H9 (cell line): ENCODE measurements at regions not wholly inside any gene's neighbourhood (a gene's known extent, or its start where the extent isn't known, plus 50 kb on each side); places are given as distances from the start of the nearest gene placed in this dataset.

Source experiments
- DNase-seq: peaks from one replicate; pipeline ENCODE4 v3.0.0-alpha.2; 2017
- H2AFZ ChIP-seq: one replicate; pipeline ENCODE4 v1.6.1; 2013; ENCODE audit warnings: mild to moderate bottlenecking, low read length, control low read depth, moderate library complexity
- H2AK5ac ChIP-seq: 2 replicates; pipeline ENCODE4 v1.6.1; 2013; ENCODE audit warnings: low read length, control low read depth, mixed read lengths; ENCODE audit not compliant: insufficient read length
- H2BK120ac ChIP-seq: one replicate; pipeline ENCODE4 v1.6.1; 2013; ENCODE audit warnings: low read depth, mild to moderate bottlenecking, low read length, control low read depth, inconsistent platforms; ENCODE audit not compliant: poor library complexity, severe bottlenecking
- H2BK12ac ChIP-seq: 2 replicates; pipeline ENCODE4 v1.6.1; 2013; ENCODE audit warnings: low read length, control low read depth, mixed read lengths, low read depth; ENCODE audit not compliant: insufficient read length
- H2BK15ac ChIP-seq: 2 replicates; pipeline ENCODE4 v1.6.1; 2013; ENCODE audit warnings: low read depth, low read length, control low read depth
- H2BK20ac ChIP-seq: one replicate; pipeline ENCODE4 v1.6.1; 2013; ENCODE audit warnings: low read depth, mild to moderate bottlenecking, low read length, control low read depth, inconsistent platforms; ENCODE audit not compliant: poor library complexity, severe bottlenecking
- H2BK5ac ChIP-seq: 2 replicates; pipeline ENCODE4 v1.6.1; 2013; ENCODE audit warnings: low read length, control low read depth, mixed read lengths; ENCODE audit not compliant: insufficient read length
- H3K14ac ChIP-seq: 2 replicates; pipeline ENCODE4 v1.6.1; 2013; ENCODE audit warnings: low read length, control low read depth; ENCODE audit not compliant: insufficient read depth
- H3K18ac ChIP-seq: 2 replicates; pipeline ENCODE4 v1.6.1; 2013; ENCODE audit warnings: low read depth, mild to moderate bottlenecking, mixed read lengths, low read length, control low read depth; ENCODE audit not compliant: insufficient read length
- H3K23ac ChIP-seq: 2 replicates; pipeline ENCODE4 v1.6.1; 2013; ENCODE audit warnings: low read length, control low read depth, mixed read lengths, low read depth; ENCODE audit not compliant: insufficient read length
- H3K23me2 ChIP-seq: 2 replicates; pipeline ENCODE4 v1.6.1; 2013; ENCODE audit warnings: low read depth, mild to moderate bottlenecking, mixed read lengths, low read length, control low read depth; ENCODE audit not compliant: insufficient read length, poor library complexity, severe bottlenecking
- H3K27ac ChIP-seq: 2 replicates; pipeline ENCODE4 v1.5.1; 2013; ENCODE audit warnings: low read length, control low read depth, mixed read lengths, low read depth; ENCODE audit not compliant: insufficient read length
- H3K27me3 ChIP-seq: 2 replicates; pipeline ENCODE4 v1.6.1; 2013; ENCODE audit warnings: low read length, control low read depth, inconsistent platforms; ENCODE audit not compliant: insufficient read depth
- H3K4ac ChIP-seq: 2 replicates; pipeline ENCODE4 v1.6.1; 2013; ENCODE audit warnings: low read depth, mild to moderate bottlenecking, control low read depth, inconsistent platforms, low read length, moderate library complexity
- H3K4me1 ChIP-seq: 2 replicates; pipeline ENCODE4 v1.6.1; 2013; ENCODE audit warnings: low read length, control low read depth, inconsistent platforms; ENCODE audit not compliant: insufficient read depth
- H3K4me2 ChIP-seq: 2 replicates; pipeline ENCODE4 v1.6.1; 2013; ENCODE audit warnings: low read length, control low read depth, mixed read lengths; ENCODE audit not compliant: insufficient read length, insufficient read depth
- H3K56ac ChIP-seq: 2 replicates; pipeline ENCODE4 v1.6.1; 2013; ENCODE audit warnings: low read depth, mild to moderate bottlenecking, mixed read lengths, low read length, control low read depth; ENCODE audit not compliant: insufficient read length
- H3K79me1 ChIP-seq: 2 replicates; pipeline ENCODE4 v1.6.1; 2013; ENCODE audit warnings: low read depth, mild to moderate bottlenecking, moderate library complexity, low read length, control low read depth, inconsistent platforms; ENCODE audit not compliant: insufficient read depth, poor library complexity, severe bottlenecking
- H3K79me2 ChIP-seq: 2 replicates; pipeline ENCODE4 v1.6.1; 2013; ENCODE audit warnings: low read length, control low read depth, inconsistent platforms; ENCODE audit not compliant: insufficient read depth
- H3K9ac ChIP-seq: 2 replicates; pipeline ENCODE4 v1.6.1; 2013; ENCODE audit warnings: low read length, control low read depth, mixed read lengths; ENCODE audit not compliant: insufficient read length; ENCODE audit errors: extremely low read depth
- H3K9me3 ChIP-seq: one replicate; pipeline ENCODE4 v1.6.1; 2013; ENCODE audit warnings: low read depth, low read length, inconsistent platforms; ENCODE audit not compliant: control insufficient read depth
- H3T11ph ChIP-seq: one replicate; pipeline ENCODE4 v1.6.1; 2013; ENCODE audit warnings: mild to moderate bottlenecking, low read length, control low read depth, inconsistent platforms
- H4K20me1 ChIP-seq: one replicate; pipeline ENCODE4 v1.6.1; 2013; ENCODE audit not compliant: control insufficient read depth, insufficient read length, insufficient read depth
- H4K5ac ChIP-seq: 2 replicates; pipeline ENCODE4 v1.6.1; 2013; ENCODE audit warnings: low read depth, mild to moderate bottlenecking, mixed read lengths, low read length, control low read depth; ENCODE audit not compliant: insufficient read length
- H4K8ac ChIP-seq: replicated peaks from 2 replicates; pipeline ENCODE4 v1.6.1; 2013; ENCODE audit warnings: low read length, control low read depth, mixed read lengths, low read depth; ENCODE audit not compliant: insufficient read length
- H4K91ac ChIP-seq: 2 replicates; pipeline ENCODE4 v1.6.1; 2013; ENCODE audit warnings: low read depth, mild to moderate bottlenecking, moderate library complexity, mixed read lengths, low read length, control low read depth; ENCODE audit not compliant: insufficient read length
- H3K27ac Mint-ChIP-seq, 3 experiments: 2 replicates in 2 of 3; 3 replicates in 1 of 3; pipeline ENCODE4 v1.8.0; 2020 to 2021; ENCODE audit warnings: mixed read lengths in 3 of 3, mild to moderate bottlenecking in 1 of 3, moderate library complexity in 1 of 3
- H3K27me3 Mint-ChIP-seq: 2 replicates; pipeline ENCODE4 v1.8.0; 2021; ENCODE audit warnings: low read depth, mild to moderate bottlenecking, moderate library complexity, mixed read lengths
- H3K36me3 Mint-ChIP-seq, 3 experiments: 2 replicates in 2 of 3; 3 replicates in 1 of 3; pipeline ENCODE4 v1.8.0; 2020 to 2021; ENCODE audit warnings: low read depth in 3 of 3, mixed read lengths in 3 of 3; ENCODE audit not compliant: insufficient read depth in 1 of 3
- H3K4me1 Mint-ChIP-seq, 2 experiments: 2 replicates each; pipeline ENCODE4 v1.8.0; 2020; ENCODE audit warnings: mixed read lengths in 2 of 2
- H3K4me3 Mint-ChIP-seq, 2 experiments: 2 replicates in 1 of 2; 3 replicates in 1 of 2; pipeline ENCODE4 v1.8.0; 2020 to 2021; ENCODE audit warnings: mild to moderate bottlenecking in 2 of 2, mixed read lengths in 2 of 2, moderate library complexity in 1 of 2
- H3K9me3 Mint-ChIP-seq, 2 experiments: 2 replicates in 1 of 2; 3 replicates in 1 of 2; pipeline ENCODE4 v1.8.0; 2020; ENCODE audit warnings: mild to moderate bottlenecking in 2 of 2, mixed read lengths in 2 of 2, moderate library complexity in 1 of 2
- WGBS: extraction: QIAGEN DNeasy Blood & Tissue Kit; methylation state at CpG from one replicate; pipeline ENCODE4 v1.1.7; 2013; ENCODE audit warnings: missing lambda C conversion rate, low lambda C conversion rate, mixed read lengths; ENCODE audit not compliant: insufficient read length; ENCODE audit errors: extremely low coverage; 5-methylcytosine and 5-hydroxymethylcytosine counted together
- TF ChIP-seq, protein P1 (sequence below): fragments of 200-600 bp; sonication (generic); conservative IDR thresholded peaks from 3 replicates; pipeline ENCODE4 v1.8.0; 2021; ENCODE audit warnings: antibody characterized with exemption, mild to moderate bottlenecking

DNA sequence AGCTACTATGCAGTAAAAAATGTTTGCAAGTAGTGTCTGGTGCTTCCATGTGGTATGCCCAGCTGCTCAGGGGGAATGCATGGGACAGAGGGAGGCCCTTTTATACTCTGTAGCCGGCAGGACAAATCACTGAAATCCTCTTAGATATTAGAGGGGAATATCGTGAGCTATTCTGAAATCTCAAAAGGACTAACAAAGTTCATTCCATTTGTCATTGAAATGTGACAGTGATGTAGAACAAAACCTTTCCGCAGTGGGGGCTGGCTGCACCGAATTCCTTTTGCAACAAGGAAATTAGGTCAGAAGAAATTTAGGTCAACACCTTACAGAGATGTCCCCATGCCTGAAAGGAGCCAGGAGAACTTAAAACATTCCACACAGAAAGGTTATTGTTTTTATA lies 72.4 kb upstream of the MEF2C start:
- no peak overlapping the region for H3K9ac ChIP-seq
- H3K4me1 ChIP-seq: peaks cover 10% of the 10 kb centered on the region; the same call in 1 of the 2 replicates
- H4K20me1 ChIP-seq: no peaks in the 10 kb centered on the region
- H4K5ac ChIP-seq: no peak overlapping the region
- Mint-ChIP-seq H3K27me3 (no peaks in the 10 kb centered on the region), H3K4me3 (no peak overlapping the region; a peak in 1 of 5 replicates), H3K9me3 (no peaks in the 10 kb centered on the region), H3K27ac (peak overlapping the region in 2 of 3 experiments; percentile 21 to 66; a peak in 5 of 7 replicates), H3K4me1 (peaks cover 18 to 25% of the 10 kb centered on the region in 2 experiments), H3K36me3 (no peaks in the 10 kb centered on the region)
- H3K4me2 ChIP-seq: peak overlapping the region; percentile 6
- no peak overlapping the region for H2AFZ ChIP-seq
- no peak overlapping the region for H3K4ac ChIP-seq
- H3K18ac ChIP-seq: no peak overlapping the region
- H3K79me2 ChIP-seq: no peaks in the 10 kb centered on the region
- H3K9me3 ChIP-seq: no peaks in the 10 kb centered on the region
- no peak overlapping the region for H2BK12ac ChIP-seq
- no peak overlapping the region for H4K8ac ChIP-seq
- H3K56ac ChIP-seq: no peak overlapping the region
- no peak overlapping the region for H2BK120ac ChIP-seq
- H3K14ac ChIP-seq: no peak overlapping the region
- no peaks in the 10 kb centered on the region for H3K23me2 ChIP-seq
- DNase-seq: no peak
- H4K91ac ChIP-seq: no peak overlapping the region
- H3K23ac ChIP-seq: no peak overlapping the region
- no peak overlapping the region for H3T11ph ChIP-seq
- no peak overlapping the region for H2BK5ac ChIP-seq
- H2BK20ac ChIP-seq: no peak overlapping the region
- no peaks in the 10 kb centered on the region for H3K79me1 ChIP-seq
- no peak overlapping the region for H2AK5ac ChIP-seq
- no CpG with 5 or more reads among the region's 4 CpGs for WGBS
- TF ChIP-seq, protein P1, sequence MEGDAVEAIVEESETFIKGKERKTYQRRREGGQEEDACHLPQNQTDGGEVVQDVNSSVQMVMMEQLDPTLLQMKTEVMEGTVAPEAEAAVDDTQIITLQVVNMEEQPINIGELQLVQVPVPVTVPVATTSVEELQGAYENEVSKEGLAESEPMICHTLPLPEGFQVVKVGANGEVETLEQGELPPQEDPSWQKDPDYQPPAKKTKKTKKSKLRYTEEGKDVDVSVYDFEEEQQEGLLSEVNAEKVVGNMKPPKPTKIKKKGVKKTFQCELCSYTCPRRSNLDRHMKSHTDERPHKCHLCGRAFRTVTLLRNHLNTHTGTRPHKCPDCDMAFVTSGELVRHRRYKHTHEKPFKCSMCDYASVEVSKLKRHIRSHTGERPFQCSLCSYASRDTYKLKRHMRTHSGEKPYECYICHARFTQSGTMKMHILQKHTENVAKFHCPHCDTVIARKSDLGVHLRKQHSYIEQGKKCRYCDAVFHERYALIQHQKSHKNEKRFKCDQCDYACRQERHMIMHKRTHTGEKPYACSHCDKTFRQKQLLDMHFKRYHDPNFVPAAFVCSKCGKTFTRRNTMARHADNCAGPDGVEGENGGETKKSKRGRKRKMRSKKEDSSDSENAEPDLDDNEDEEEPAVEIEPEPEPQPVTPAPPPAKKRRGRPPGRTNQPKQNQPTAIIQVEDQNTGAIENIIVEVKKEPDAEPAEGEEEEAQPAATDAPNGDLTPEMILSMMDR: no peak
- H3K27me3 ChIP-seq: no peaks in the 10 kb centered on the region
- no peak overlapping the region for H2BK15ac ChIP-seq
- H3K27ac ChIP-seq: no peak overlapping the region
